ENCODE measurements at regions not wholly inside any gene's neighbourhood (a gene's known extent, or its start where the extent isn't known, plus 50 kb on each side); places are given as distances from the start of the nearest gene placed in this dataset.

GRCh38 chr20:1712634-1713624 lies 55.4 kb upstream of the SIRPG start:
- Histone ChIP-seq H3K4me3 (ENCODE audit: low read depth, low read length) (no peak overlapping the region), H3K36me3 (ENCODE audit: control insufficient read depth, insufficient read depth, low read length) (no peaks in the 10 kb centered on the region), H3K27me3 (replicated peaks; ENCODE audit: control insufficient read depth, insufficient read depth, low read length) (peaks cover 4% of the 10 kb centered on the region; the same call in 1 of the 2 replicates), H3K9me3 (no peaks in the 10 kb centered on the region), H3K4me1 (no peaks in the 10 kb centered on the region)
- Mint-ChIP-seq H3K36me3 (ENCODE audit: insufficient read depth, unreplicated experiment) (no peaks in the 10 kb centered on the region), H3K4me1 (ENCODE audit: low read depth, unreplicated experiment) (no peaks in the 10 kb centered on the region), H3K27ac (ENCODE audit: unreplicated experiment) (no peak overlapping the region), H3K9me3 (ENCODE audit: unreplicated experiment) (no peaks in the 10 kb centered on the region), H3K4me3 (ENCODE audit: unreplicated experiment) (no peak overlapping the region), H3K27me3 (ENCODE audit: insufficient read depth, unreplicated experiment) (peaks cover 31% of the 10 kb centered on the region)
- DNase-seq, result no peak
- no peak for TF ChIP-seq CTCF (IDR thresholded peaks at IDR 0.05; ENCODE audit: insufficient read depth in 1 of 2, low read depth in 1 of 2, low read length in 1 of 2, severe bottlenecking in 1 of 2, unreplicated experiment in 1 of 2)
- ChIA-PET CTCF (no interaction called here), POLR2A (no interaction called here)
- BruUV-seq (replicated peaks), result no TSS peak
- intact Hi-C loops (cut with micrococcal nuclease; ENCODE audit: unreplicated experiment), result no loop called here

GRCh38 chr20:1711826-1712601 lies 54.4 kb upstream of the SIRPG start:
- no peak for TF ChIP-seq CTCF (IDR thresholded peaks at IDR 0.05; ENCODE audit: insufficient read depth in 1 of 2, low read depth in 1 of 2, low read length in 1 of 2, severe bottlenecking in 1 of 2, unreplicated experiment in 1 of 2)
- intact Hi-C loops (cut with micrococcal nuclease; ENCODE audit: unreplicated experiment), result no loop called here
- no peak overlapping the region for H3K4me3 ChIP-seq (ENCODE audit: low read depth, low read length)

GRCh38 chr20:1711266-1711665 lies 53.7 kb upstream of the SIRPG start:
- Histone ChIP-seq H3K27me3 (replicated peaks; ENCODE audit: control insufficient read depth, insufficient read depth, low read length) (peaks cover 4% of the 10 kb centered on the region; the same call in 1 of the 2 replicates), H3K4me3 (ENCODE audit: low read depth, low read length) (no peak overlapping the region), H3K9me3 (no peaks in the 10 kb centered on the region), H3K4me1 (no peaks in the 10 kb centered on the region), H3K36me3 (ENCODE audit: control insufficient read depth, insufficient read depth, low read length) (no peaks in the 10 kb centered on the region)
- ChIA-PET POLR2A (no interaction called here), CTCF (no interaction called here)
- H3K9me3 Mint-ChIP-seq (ENCODE audit: unreplicated experiment), result no peaks in the 10 kb centered on the region
- no TSS peak for BruUV-seq (replicated peaks)
- no peak for TF ChIP-seq CTCF (IDR thresholded peaks at IDR 0.05; ENCODE audit: insufficient read depth in 1 of 2, low read depth in 1 of 2, low read length in 1 of 2, severe bottlenecking in 1 of 2, unreplicated experiment in 1 of 2)
- intact Hi-C loops (cut with micrococcal nuclease; ENCODE audit: unreplicated experiment), result no loop called here
- H3K27ac Mint-ChIP-seq (ENCODE audit: unreplicated experiment), result no peak overlapping the region
- H3K4me3 Mint-ChIP-seq (ENCODE audit: unreplicated experiment), result no peak overlapping the region
- H3K27me3 Mint-ChIP-seq (ENCODE audit: insufficient read depth, unreplicated experiment), result peaks cover 28% of the 10 kb centered on the region
- H3K36me3 Mint-ChIP-seq (ENCODE audit: insufficient read depth, unreplicated experiment), result no peaks in the 10 kb centered on the region
- DNase-seq, result no peak
- H3K4me1 Mint-ChIP-seq (ENCODE audit: low read depth, unreplicated experiment), result no peaks in the 10 kb centered on the region

More at GRCh38 chr20:1711826-1712601, 54.4 kb upstream of the SIRPG start:
- Histone ChIP-seq H3K27me3 (replicated peaks; ENCODE audit: control insufficient read depth, insufficient read depth, low read length) (peaks cover 4% of the 10 kb centered on the region; the same call in 1 of the 2 replicates), H3K36me3 (ENCODE audit: control insufficient read depth, insufficient read depth, low read length) (no peaks in the 10 kb centered on the region), H3K4me1 (no peaks in the 10 kb centered on the region), H3K9me3 (no peaks in the 10 kb centered on the region)
- ChIA-PET POLR2A (no interaction called here), CTCF (no interaction called here)
- no peaks in the 10 kb centered on the region for H3K9me3 Mint-ChIP-seq (ENCODE audit: unreplicated experiment)
- H3K36me3 Mint-ChIP-seq (ENCODE audit: insufficient read depth, unreplicated experiment), result no peaks in the 10 kb centered on the region
- peaks cover 27% of the 10 kb centered on the region for H3K27me3 Mint-ChIP-seq (ENCODE audit: insufficient read depth, unreplicated experiment)
- BruUV-seq (replicated peaks), result no TSS peak
- no peak overlapping the region for H3K27ac Mint-ChIP-seq (ENCODE audit: unreplicated experiment)
- no peaks in the 10 kb centered on the region for H3K4me1 Mint-ChIP-seq (ENCODE audit: low read depth, unreplicated experiment)
- H3K4me3 Mint-ChIP-seq (ENCODE audit: unreplicated experiment), result no peak overlapping the region
- DNase-seq, result no peak
